ENCODE measurements at regions not wholly inside any gene's neighbourhood (a gene's known extent, or its start where the extent isn't known, plus 50 kb on each side); places are given as distances from the start of the nearest gene placed in this dataset.

DNA sequence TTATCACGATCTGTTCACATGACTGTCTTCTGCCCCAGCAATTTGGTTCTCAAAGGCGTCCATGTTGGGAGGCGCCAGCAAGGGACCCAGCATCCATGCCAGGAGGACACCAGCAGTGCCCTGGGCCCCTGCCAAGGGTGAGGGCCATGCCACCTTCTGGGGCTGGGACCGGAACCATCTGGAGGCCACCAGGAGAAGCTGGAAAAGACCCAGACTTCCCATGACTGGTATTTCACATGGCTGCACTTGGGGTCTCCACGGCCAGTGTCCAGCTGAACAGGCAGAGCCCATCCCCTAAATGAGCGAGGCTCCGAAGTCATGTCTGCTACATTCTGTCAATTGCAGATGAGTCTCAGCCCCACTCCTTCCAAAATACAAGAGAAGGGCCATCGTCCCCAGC is 306.8 kb upstream of the HS6ST1 start:
- no peak for DNase-seq (ENCODE audit: low spot score)
- TF ChIP-seq, protein P1, sequence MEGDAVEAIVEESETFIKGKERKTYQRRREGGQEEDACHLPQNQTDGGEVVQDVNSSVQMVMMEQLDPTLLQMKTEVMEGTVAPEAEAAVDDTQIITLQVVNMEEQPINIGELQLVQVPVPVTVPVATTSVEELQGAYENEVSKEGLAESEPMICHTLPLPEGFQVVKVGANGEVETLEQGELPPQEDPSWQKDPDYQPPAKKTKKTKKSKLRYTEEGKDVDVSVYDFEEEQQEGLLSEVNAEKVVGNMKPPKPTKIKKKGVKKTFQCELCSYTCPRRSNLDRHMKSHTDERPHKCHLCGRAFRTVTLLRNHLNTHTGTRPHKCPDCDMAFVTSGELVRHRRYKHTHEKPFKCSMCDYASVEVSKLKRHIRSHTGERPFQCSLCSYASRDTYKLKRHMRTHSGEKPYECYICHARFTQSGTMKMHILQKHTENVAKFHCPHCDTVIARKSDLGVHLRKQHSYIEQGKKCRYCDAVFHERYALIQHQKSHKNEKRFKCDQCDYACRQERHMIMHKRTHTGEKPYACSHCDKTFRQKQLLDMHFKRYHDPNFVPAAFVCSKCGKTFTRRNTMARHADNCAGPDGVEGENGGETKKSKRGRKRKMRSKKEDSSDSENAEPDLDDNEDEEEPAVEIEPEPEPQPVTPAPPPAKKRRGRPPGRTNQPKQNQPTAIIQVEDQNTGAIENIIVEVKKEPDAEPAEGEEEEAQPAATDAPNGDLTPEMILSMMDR (IDR thresholded peaks at IDR 0.05) = no peak
- no peak overlapping the region for H3K4me3 ChIP-seq
- no peak overlapping the region for H3K27ac ChIP-seq

DNA sequence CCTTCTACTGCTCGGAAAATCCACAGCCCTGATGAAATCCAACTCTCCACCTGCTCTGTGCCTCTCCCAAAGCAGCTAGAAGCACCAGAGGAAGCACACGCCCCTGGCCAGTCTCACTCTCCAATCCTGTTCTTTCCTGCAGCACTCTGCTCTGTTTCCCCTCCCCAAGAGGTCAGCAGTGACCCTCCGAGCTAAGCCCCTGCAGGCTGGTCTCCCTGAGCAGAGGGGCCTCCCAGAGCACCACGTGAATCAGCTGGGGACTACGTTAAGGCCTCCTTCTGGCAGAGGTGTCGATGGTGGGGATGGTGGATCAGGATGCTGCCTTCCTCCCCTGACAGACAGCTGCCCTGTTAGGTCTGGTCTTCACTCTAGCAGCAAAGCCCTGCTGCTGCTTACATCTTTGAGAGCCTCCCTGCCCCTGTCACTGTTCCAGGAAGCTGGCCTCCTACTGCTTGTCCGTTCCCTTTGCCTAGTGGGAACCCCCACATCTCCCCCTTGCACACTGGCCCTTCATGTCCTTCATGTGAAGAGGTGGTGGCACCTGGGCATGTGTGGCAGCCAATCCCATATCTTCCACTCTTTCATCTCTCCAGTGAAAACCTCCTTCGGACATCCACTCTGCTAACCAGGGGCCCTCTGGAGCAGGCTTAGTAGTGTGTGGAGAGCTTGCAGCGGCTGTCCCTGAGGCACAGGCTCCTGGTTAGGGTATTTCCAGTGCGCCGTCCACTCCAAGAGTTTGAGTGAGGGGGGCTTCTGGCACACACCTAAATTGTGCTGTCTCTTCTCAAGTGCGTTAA is 307.5 kb upstream of the HS6ST1 start:
- TF ChIP-seq, protein P1 (IDR thresholded peaks at IDR 0.05) = no peak
- Histone ChIP-seq H3K4me3 (no peak overlapping the region), H3K27ac (no peak overlapping the region)
- DNase-seq (ENCODE audit: low spot score) = no peak

DNA sequence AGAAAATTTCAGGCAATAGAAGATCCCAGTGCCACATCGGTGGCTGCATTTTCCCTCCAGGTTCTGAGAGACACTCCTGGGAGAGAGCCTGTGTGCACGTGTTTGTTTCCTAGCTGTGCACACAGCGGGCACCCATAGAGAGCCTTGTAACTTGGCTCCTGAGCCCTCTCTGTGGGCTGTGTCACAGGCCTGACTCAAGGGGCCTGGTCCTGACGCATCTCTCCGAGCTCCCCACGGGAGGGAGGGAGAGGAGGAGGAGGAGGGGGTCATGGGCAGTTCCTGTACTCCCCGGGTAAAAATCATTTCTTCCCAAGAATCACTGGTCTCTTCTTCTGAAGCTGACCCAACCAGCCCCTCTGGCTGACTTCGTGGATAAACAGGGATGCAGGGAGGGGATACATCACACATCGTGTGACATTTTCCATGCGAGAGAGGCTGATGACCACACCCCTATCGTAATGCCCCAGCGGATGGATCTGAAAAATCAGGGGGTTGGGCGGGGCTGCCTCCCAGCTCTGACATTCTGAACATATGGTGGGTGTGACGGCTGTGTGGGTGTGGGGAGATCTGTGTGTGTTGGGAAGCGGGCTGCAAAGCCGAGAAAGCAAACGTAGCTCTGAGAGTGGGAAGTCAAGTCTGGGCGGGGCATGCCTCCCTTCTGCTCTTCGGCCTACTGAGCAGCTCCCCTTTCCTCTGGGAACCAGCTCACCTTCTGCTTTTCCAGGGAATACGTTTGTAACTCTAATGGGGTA is 308.3 kb upstream of the HS6ST1 start:
- Histone ChIP-seq H3K4me3 (no peak overlapping the region), H3K27ac (no peak overlapping the region)
- TF ChIP-seq, protein P1 (IDR thresholded peaks at IDR 0.05) = no peak
- DNase-seq (ENCODE audit: low spot score) = no peak

DNA sequence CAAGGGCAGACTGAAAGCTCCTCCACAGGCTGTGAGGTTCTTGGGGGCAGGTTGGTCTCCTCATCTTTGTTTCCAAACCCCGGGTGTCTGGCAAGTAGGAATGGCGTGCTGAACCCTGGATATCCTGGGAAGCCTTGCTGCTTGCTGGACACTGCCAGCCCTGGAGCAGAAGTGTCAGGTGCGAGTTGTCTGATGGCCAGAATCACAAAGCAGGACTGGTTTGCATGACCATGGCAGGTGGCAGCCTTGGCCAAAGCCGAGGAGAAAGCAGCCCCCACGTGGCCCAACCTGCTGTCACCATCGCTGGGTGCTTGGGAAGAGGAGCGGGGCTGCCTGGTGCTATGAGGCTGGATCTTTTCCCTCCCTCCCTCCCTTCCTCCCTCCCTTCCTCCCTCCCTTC is 309.5 kb upstream of the HS6ST1 start:
- DNase-seq (ENCODE audit: low spot score) = peak; percentile 52
- H3K27ac ChIP-seq = no peak overlapping the region

DNA sequence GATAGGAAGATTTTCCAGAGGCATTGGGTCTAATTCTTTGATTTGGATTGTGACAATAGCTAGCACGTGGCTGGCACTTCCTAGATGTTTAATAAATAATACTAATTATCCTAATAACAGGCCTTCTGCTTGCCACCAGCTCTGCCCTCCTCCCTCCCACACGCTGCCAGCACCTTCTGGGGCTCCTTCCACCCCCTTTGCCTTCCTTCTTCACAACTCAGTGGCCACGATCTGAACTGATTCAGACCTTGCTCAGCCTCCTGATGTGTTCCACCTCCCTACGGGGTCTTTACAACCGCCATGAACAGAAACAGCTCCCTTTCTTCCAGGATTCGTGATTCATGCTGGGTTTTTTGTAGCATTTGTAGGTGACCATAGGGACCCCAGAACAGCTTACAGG is 310.3 kb upstream of the HS6ST1 start:
- Histone ChIP-seq H3K27ac (no peak overlapping the region), H3K4me3 (no peak overlapping the region)
- TF ChIP-seq, protein P1 (IDR thresholded peaks at IDR 0.05) = no peak
- DNase-seq (ENCODE audit: low spot score) = peak; percentile 43

More for the DNA sequence above, 309.5 kb upstream of the HS6ST1 start:
- H3K4me3 ChIP-seq = no peak overlapping the region
- TF ChIP-seq, protein P1 (IDR thresholded peaks at IDR 0.05) = no peak

DNA sequence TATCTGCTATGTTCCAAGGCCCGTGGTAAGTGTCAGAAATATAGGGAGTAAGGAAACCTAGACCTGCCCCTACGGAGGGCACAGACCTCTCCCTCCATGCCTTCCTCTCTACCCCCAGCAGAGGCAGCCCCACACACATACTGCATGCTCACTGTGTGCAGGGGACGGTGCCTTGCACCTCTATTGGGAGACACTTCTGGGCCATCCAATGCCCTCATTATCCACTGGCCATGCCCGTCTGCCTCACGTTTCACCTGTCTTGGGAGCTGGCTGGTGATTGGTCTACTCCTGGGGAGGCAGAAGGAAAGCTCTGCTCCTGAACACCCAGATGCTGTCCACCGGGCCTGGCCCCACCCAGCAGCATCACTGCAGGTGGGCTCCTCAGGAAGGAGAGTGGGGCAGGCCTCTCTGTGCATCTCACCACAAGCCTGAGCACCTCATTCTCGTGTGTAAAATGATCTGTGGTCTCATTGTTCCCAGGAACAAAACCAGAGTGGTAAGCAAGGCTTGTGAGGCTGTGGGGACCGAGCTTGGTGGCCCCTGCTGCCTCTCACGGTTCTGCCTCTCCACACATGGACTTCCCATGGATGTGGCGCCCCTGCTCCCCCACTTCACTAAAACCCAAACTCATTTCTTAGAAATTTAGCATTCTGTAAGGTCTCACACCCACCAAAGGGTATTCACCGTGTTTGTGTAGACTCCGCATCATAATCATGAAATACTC is 312.5 kb upstream of the HS6ST1 start:
- peak; percentile 54 for DNase-seq (ENCODE audit: low spot score)
- no peak overlapping the region for H3K4me3 ChIP-seq
- TF ChIP-seq, protein P1 (IDR thresholded peaks at IDR 0.05) = no peak
- H3K27ac ChIP-seq = no peak overlapping the region

Data from coronary artery (tissue), 2 donors.